ENCODE measurements at regions not wholly inside any gene's neighbourhood (a gene's known extent, or its start where the extent isn't known, plus 50 kb on each side); places are given as distances from the start of the nearest gene placed in this dataset.

- DNase-seq (ENCODE audit: insufficient read length, low spot score) = no peak
- TF ChIP-seq POU2F2 (IDR thresholded peaks at IDR 0.05; ENCODE audit: low read depth, low read length) = no peak
- TF ChIP-seq SPI1 (IDR thresholded peaks at IDR 0.05; ENCODE audit: low read depth, low read length) = no peak
- no peak for TF ChIP-seq POLR2A (IDR thresholded peaks at IDR 0.05; ENCODE audit: low read depth, low read length)
- no peak for TF ChIP-seq POLR2AphosphoS5 (IDR thresholded peaks at IDR 0.05; ENCODE audit: low read depth, low read length)
- TF ChIP-seq TAF1 (IDR thresholded peaks at IDR 0.05; ENCODE audit: low read depth, low read length) = no peak
- no peak for TF ChIP-seq PAX5 (IDR thresholded peaks at IDR 0.05; ENCODE audit: insufficient read depth, low read length, severe bottlenecking)
Measured at GRCh38 chr7:46170021-46170420, 248.9 kb upstream of the IGFBP3 start.

GRCh38 chr7:46169384-46169755 lies 248.3 kb upstream of the IGFBP3 start:
- TF ChIP-seq POLR2A (IDR thresholded peaks at IDR 0.05; ENCODE audit: low read depth, low read length) = no peak
- TF ChIP-seq TAF1 (IDR thresholded peaks at IDR 0.05; ENCODE audit: low read depth, low read length) = no peak
- no peak for TF ChIP-seq PAX5 (IDR thresholded peaks at IDR 0.05; ENCODE audit: insufficient read depth, low read length, severe bottlenecking)
- no peak for TF ChIP-seq POU2F2 (IDR thresholded peaks at IDR 0.05; ENCODE audit: low read depth, low read length)
- TF ChIP-seq POLR2AphosphoS5 (IDR thresholded peaks at IDR 0.05; ENCODE audit: low read depth, low read length) = no peak
- no peak for TF ChIP-seq SPI1 (IDR thresholded peaks at IDR 0.05; ENCODE audit: low read depth, low read length)
- FAIRE-seq = no peak
- no peak for DNase-seq (ENCODE audit: insufficient read length, low spot score)

More at GRCh38 chr7:46170021-46170420, 248.9 kb upstream of the IGFBP3 start:
- no peak for FAIRE-seq

- no peak for DNase-seq (ENCODE audit: insufficient read length, low spot score)
- no peak for TF ChIP-seq POU2F2 (IDR thresholded peaks at IDR 0.05; ENCODE audit: low read depth, low read length)
- TF ChIP-seq POLR2AphosphoS5 (IDR thresholded peaks at IDR 0.05; ENCODE audit: low read depth, low read length) = no peak
- TF ChIP-seq TAF1 (IDR thresholded peaks at IDR 0.05; ENCODE audit: low read depth, low read length) = no peak
- TF ChIP-seq SPI1 (IDR thresholded peaks at IDR 0.05; ENCODE audit: low read depth, low read length) = no peak
- TF ChIP-seq POLR2A (IDR thresholded peaks at IDR 0.05; ENCODE audit: low read depth, low read length) = no peak
- no peak for FAIRE-seq
Measured at GRCh38 chr7:46168671-46169383, 247.8 kb upstream of the IGFBP3 start.

GRCh38 chr7:46168231-46168630 lies 247.2 kb upstream of the IGFBP3 start:
- FAIRE-seq (no peak), DNase-seq (ENCODE audit: insufficient read length, low spot score) (no peak)
- TF ChIP-seq PAX5 (IDR thresholded peaks at IDR 0.05; ENCODE audit: insufficient read depth, low read length, severe bottlenecking) = no peak
- TF ChIP-seq POLR2AphosphoS5 (IDR thresholded peaks at IDR 0.05; ENCODE audit: low read depth, low read length) = no peak
- no peak for TF ChIP-seq SPI1 (IDR thresholded peaks at IDR 0.05; ENCODE audit: low read depth, low read length)
- TF ChIP-seq TAF1 (IDR thresholded peaks at IDR 0.05; ENCODE audit: low read depth, low read length) = no peak
- TF ChIP-seq POU2F2 (IDR thresholded peaks at IDR 0.05; ENCODE audit: low read depth, low read length) = no peak
- TF ChIP-seq POLR2A (IDR thresholded peaks at IDR 0.05; ENCODE audit: low read depth, low read length) = no peak

- no peak for FAIRE-seq
Measured at GRCh38 chr7:46165276-46165675, 244.2 kb upstream of the IGFBP3 start.

GRCh38 chr7:46164629-46165028 lies 243.6 kb upstream of the IGFBP3 start:
- TF ChIP-seq POU2F2 (IDR thresholded peaks at IDR 0.05; ENCODE audit: low read depth, low read length) = no peak
- no peak for TF ChIP-seq PAX5 (IDR thresholded peaks at IDR 0.05; ENCODE audit: insufficient read depth, low read length, severe bottlenecking)
- no peak for TF ChIP-seq SPI1 (IDR thresholded peaks at IDR 0.05; ENCODE audit: low read depth, low read length)
- TF ChIP-seq POLR2AphosphoS5 (IDR thresholded peaks at IDR 0.05; ENCODE audit: low read depth, low read length) = no peak
- TF ChIP-seq TAF1 (IDR thresholded peaks at IDR 0.05; ENCODE audit: low read depth, low read length) = no peak
- FAIRE-seq (no peak), DNase-seq (ENCODE audit: insufficient read length, low spot score) (no peak)

More at GRCh38 chr7:46165276-46165675, 244.2 kb upstream of the IGFBP3 start:
- no peak for TF ChIP-seq PAX5 (IDR thresholded peaks at IDR 0.05; ENCODE audit: insufficient read depth, low read length, severe bottlenecking)
- no peak for TF ChIP-seq TAF1 (IDR thresholded peaks at IDR 0.05; ENCODE audit: low read depth, low read length)
- TF ChIP-seq POLR2AphosphoS5 (IDR thresholded peaks at IDR 0.05; ENCODE audit: low read depth, low read length) = no peak
- no peak for TF ChIP-seq POU2F2 (IDR thresholded peaks at IDR 0.05; ENCODE audit: low read depth, low read length)
- TF ChIP-seq POLR2A (IDR thresholded peaks at IDR 0.05; ENCODE audit: low read depth, low read length) = no peak
- no peak for TF ChIP-seq SPI1 (IDR thresholded peaks at IDR 0.05; ENCODE audit: low read depth, low read length)
- DNase-seq (ENCODE audit: insufficient read length, low spot score) = no peak

- DNase-seq (ENCODE audit: insufficient read length, low spot score) (no peak), FAIRE-seq (no peak)
- no peak for TF ChIP-seq POLR2AphosphoS5 (IDR thresholded peaks at IDR 0.05; ENCODE audit: low read depth, low read length)
- TF ChIP-seq POLR2A (IDR thresholded peaks at IDR 0.05; ENCODE audit: low read depth, low read length) = no peak
- no peak for TF ChIP-seq PAX5 (IDR thresholded peaks at IDR 0.05; ENCODE audit: insufficient read depth, low read length, severe bottlenecking)
- TF ChIP-seq TAF1 (IDR thresholded peaks at IDR 0.05; ENCODE audit: low read depth, low read length) = no peak
- no peak for TF ChIP-seq SPI1 (IDR thresholded peaks at IDR 0.05; ENCODE audit: low read depth, low read length)
- TF ChIP-seq POU2F2 (IDR thresholded peaks at IDR 0.05; ENCODE audit: low read depth, low read length) = no peak
Measured at GRCh38 chr7:46163246-46163645, 242.2 kb upstream of the IGFBP3 start.

GRCh38 chr7:46162609-46163008 lies 241.5 kb upstream of the IGFBP3 start:
- DNase-seq (ENCODE audit: insufficient read length, low spot score) (no peak), FAIRE-seq (no peak)
- no peak for TF ChIP-seq POLR2A (IDR thresholded peaks at IDR 0.05; ENCODE audit: low read depth, low read length)
- TF ChIP-seq SPI1 (IDR thresholded peaks at IDR 0.05; ENCODE audit: low read depth, low read length) = no peak
- TF ChIP-seq TAF1 (IDR thresholded peaks at IDR 0.05; ENCODE audit: low read depth, low read length) = no peak
- TF ChIP-seq POLR2AphosphoS5 (IDR thresholded peaks at IDR 0.05; ENCODE audit: low read depth, low read length) = no peak
- TF ChIP-seq POU2F2 (IDR thresholded peaks at IDR 0.05; ENCODE audit: low read depth, low read length) = no peak
- no peak for TF ChIP-seq PAX5 (IDR thresholded peaks at IDR 0.05; ENCODE audit: insufficient read depth, low read length, severe bottlenecking)

GRCh38 chr7:46160861-46161260 lies 239.8 kb upstream of the IGFBP3 start:
- FAIRE-seq = no peak
- no peak for DNase-seq (ENCODE audit: insufficient read length, low spot score)

GRCh38 chr7:46157931-46158330 lies 236.9 kb upstream of the IGFBP3 start:
- TF ChIP-seq POLR2AphosphoS5 (IDR thresholded peaks at IDR 0.05; ENCODE audit: low read depth, low read length) = no peak
- DNase-seq (ENCODE audit: insufficient read length, low spot score) (no peak), FAIRE-seq (no peak)

More at GRCh38 chr7:46160861-46161260, 239.8 kb upstream of the IGFBP3 start:
- TF ChIP-seq POU2F2 (IDR thresholded peaks at IDR 0.05; ENCODE audit: low read depth, low read length) (no peak), POLR2AphosphoS5 (IDR thresholded peaks at IDR 0.05; ENCODE audit: low read depth, low read length) (no peak), PAX5 (IDR thresholded peaks at IDR 0.05; ENCODE audit: insufficient read depth, low read length, severe bottlenecking) (no peak)
